ENCODE measurements at regions not wholly inside any gene's neighbourhood (a gene's known extent, or its start where the extent isn't known, plus 50 kb on each side); places are given as distances from the start of the nearest gene placed in this dataset.

GRCh38 chr20:54792688-54793087 is 317.3 kb downstream of the DOK5 start:
- TF ChIP-seq EZH2 (IDR thresholded peaks at IDR 0.05; ENCODE audit: borderline replicate concordance, insufficient read depth, low read depth, low read length, poor library complexity, severe bottlenecking) (no peak), CTCF (IDR thresholded peaks at IDR 0.05) (no peak)
